Thoracic aorta (tissue), 2 donors: ENCODE measurements at regions not wholly inside any gene's neighbourhood (a gene's known extent, or its start where the extent isn't known, plus 50 kb on each side); places are given as distances from the start of the nearest gene placed in this dataset.

ENCODE experiments used
- ATAC-seq: fragments of 150-250 bp; one replicate; pipeline ENCODE4 v1.8.0; 2017; ENCODE audit warnings: low read depth; ENCODE audit not compliant: insufficient number of reproducible peaks, low FRiP score
- DNase-seq: peaks from one replicate; pipeline ENCODE4 v3.0.0-alpha.2; 2020; ENCODE audit warnings: low spot score
- H3K27ac ChIP-seq, 2 donors: fragments of 200-600 bp; sonication (generic); 1 replicate in 1 of 2; 2 replicates in 1 of 2; pipeline ENCODE4 v1.5.1; 2016; ENCODE audit warnings: mild to moderate bottlenecking in 2 of 2, moderate library complexity in 2 of 2
- H3K27me3 ChIP-seq: fragments of 200-600 bp; sonication (generic); replicated peaks from 2 replicates; pipeline ENCODE4 v1.6.0; 2016; ENCODE audit warnings: mild to moderate bottlenecking; ENCODE audit not compliant: insufficient read depth
- H3K36me3 ChIP-seq: fragments of 200-600 bp; sonication (generic); one replicate; pipeline ENCODE4 v1.5.1; 2016
- H3K4me1 ChIP-seq, 2 donors: fragments of 200-600 bp; sonication (generic); 1 replicate in 1 of 2; 2 replicates in 1 of 2; pipeline versions ENCODE4 v1.5.1 to v1.6.0; 2016; ENCODE audit warnings: low read depth in 2 of 2, mild to moderate bottlenecking in 1 of 2; ENCODE audit not compliant: control insufficient read depth in 1 of 2
- H3K4me3 ChIP-seq: fragments of 200-600 bp; sonication (generic); 2 replicates; pipeline ENCODE4 v1.5.1; 2016; ENCODE audit warnings: mild to moderate bottlenecking
- H3K9me3 ChIP-seq: fragments of 200-600 bp; sonication (generic); 2 replicates; pipeline ENCODE4 v1.5.1; 2016
- TF ChIP-seq, protein P1 (sequence below): fragments of 200-600 bp; sonication (generic); IDR thresholded peaks from one replicate; pipeline ENCODE4 v1.5.1; 2019; ENCODE audit warnings: antibody characterized with exemption

DNA sequence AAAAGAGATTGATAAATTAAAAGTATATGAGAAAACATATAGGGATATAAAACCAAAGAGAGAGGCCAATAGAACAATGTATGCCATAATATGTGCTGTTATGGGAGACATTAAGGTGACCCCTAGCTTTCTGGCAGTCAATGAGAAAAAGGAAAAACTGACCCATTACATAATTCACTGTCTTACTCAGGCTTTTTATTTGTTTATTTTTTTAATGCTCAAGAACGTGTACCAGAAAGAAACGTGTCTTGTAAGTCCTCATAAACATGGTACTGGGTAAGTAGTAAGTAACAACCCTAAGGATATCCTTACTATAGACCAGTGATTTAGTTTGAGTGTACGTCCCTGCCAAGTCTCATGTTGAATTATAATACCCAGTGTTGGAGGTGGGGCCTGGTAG, 160.8 kb upstream of the PHACTR1 start:
- Histone ChIP-seq H3K4me1 (peaks cover 5 to 8% of the 10 kb centered on the region in 2 donors), H3K27ac (no peak overlapping the region), H3K36me3 (no peaks in the 10 kb centered on the region), H3K9me3 (no peaks in the 10 kb centered on the region), H3K4me3 (no peak overlapping the region), H3K27me3 (no peaks in the 10 kb centered on the region)
- ATAC-seq (no peak), DNase-seq (no peak)
- TF ChIP-seq, protein P1, sequence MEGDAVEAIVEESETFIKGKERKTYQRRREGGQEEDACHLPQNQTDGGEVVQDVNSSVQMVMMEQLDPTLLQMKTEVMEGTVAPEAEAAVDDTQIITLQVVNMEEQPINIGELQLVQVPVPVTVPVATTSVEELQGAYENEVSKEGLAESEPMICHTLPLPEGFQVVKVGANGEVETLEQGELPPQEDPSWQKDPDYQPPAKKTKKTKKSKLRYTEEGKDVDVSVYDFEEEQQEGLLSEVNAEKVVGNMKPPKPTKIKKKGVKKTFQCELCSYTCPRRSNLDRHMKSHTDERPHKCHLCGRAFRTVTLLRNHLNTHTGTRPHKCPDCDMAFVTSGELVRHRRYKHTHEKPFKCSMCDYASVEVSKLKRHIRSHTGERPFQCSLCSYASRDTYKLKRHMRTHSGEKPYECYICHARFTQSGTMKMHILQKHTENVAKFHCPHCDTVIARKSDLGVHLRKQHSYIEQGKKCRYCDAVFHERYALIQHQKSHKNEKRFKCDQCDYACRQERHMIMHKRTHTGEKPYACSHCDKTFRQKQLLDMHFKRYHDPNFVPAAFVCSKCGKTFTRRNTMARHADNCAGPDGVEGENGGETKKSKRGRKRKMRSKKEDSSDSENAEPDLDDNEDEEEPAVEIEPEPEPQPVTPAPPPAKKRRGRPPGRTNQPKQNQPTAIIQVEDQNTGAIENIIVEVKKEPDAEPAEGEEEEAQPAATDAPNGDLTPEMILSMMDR, result no peak

DNA sequence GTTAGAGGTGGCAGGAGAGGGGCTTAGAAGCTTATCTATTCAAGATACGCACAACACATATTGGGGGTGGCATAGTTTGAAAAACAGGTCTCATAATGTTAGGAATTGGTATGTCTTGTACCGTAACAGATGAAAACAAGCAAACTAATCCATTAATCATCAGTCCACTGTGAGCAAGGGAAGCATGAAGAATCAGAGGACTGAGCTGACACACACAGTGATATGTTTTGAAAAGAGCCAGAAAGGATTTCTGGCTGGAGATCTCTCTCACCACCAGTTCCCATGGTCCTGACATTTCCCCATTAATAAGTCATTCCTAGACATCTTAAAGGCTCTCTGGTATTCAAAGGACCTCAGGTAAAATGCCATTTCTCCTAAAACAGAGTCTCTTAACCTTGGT, 158.8 kb upstream of the PHACTR1 start:
- Histone ChIP-seq H3K36me3 (no peaks in the 10 kb centered on the region), H3K9me3 (no peaks in the 10 kb centered on the region), H3K27me3 (no peaks in the 10 kb centered on the region), H3K27ac (no peak overlapping the region), H3K4me3 (no peak overlapping the region), H3K4me1 (peaks cover 5 to 8% of the 10 kb centered on the region in 2 donors)
- TF ChIP-seq, protein P1, result no peak
- DNase-seq (no peak), ATAC-seq (no peak)

DNA sequence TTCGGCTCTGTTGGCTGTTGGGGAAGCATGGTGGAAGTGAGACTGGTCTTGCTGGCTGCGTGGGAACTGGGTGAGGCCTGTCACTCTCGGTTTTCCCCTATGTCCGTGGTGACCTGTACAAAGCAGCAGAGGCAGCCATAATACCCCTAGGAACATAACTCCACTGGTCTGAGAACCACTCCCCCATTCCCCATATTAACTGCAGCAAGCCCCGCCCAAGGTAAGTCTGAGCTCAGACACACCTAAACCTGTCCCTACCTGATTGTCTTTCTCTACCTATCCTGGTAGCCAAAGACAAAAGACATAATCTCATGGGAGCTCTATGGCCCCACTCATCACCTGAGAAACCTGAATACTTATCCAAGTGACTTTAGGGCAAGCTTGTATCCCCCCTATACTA, 156.3 kb upstream of the PHACTR1 start:
- Histone ChIP-seq H3K4me1 (peaks cover 5 to 7% of the 10 kb centered on the region in 2 donors), H3K27me3 (no peaks in the 10 kb centered on the region)

DNA sequence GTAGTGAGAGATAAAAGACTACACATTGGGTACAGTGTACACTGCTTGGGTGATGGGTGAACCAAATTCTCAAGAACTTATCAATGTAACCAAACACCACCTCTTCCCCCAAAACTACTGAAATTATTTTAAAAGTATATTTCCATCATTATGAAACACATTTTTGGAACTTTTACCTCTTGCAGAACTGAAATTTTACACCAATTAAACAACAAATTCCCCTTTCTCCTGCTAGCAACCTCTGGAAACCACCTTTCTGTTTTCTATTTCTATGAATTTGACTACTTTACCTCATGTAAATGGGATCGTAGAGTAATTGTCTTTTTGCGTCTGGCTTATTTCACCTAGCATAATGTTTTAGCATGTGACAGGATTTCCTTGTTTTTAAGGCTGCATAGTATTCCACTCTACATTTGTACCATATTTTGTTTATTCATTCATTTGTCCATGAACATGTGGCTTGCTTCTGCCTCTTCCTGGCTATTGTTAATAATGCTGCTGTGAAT, 149.9 kb upstream of the PHACTR1 start:
- H3K4me1 ChIP-seq, result peaks cover 6 to 10% of the 10 kb centered on the region in 2 donors
- no peaks in the 10 kb centered on the region for H3K36me3 ChIP-seq
- no peak overlapping the region for H3K27ac ChIP-seq
- TF ChIP-seq, protein P1, result no peak
- H3K9me3 ChIP-seq, result no peaks in the 10 kb centered on the region
- H3K27me3 ChIP-seq, result no peaks in the 10 kb centered on the region
- no peak overlapping the region for H3K4me3 ChIP-seq
- ATAC-seq (no peak), DNase-seq (no peak)

More for the DNA sequence above, 156.3 kb upstream of the PHACTR1 start:
- H3K36me3 ChIP-seq, result no peaks in the 10 kb centered on the region
- TF ChIP-seq, protein P1, result no peak
- H3K4me3 ChIP-seq, result no peak overlapping the region
- H3K27ac ChIP-seq, result no peak overlapping the region
- no peaks in the 10 kb centered on the region for H3K9me3 ChIP-seq
- no peak for DNase-seq
- ATAC-seq, result no peak

DNA sequence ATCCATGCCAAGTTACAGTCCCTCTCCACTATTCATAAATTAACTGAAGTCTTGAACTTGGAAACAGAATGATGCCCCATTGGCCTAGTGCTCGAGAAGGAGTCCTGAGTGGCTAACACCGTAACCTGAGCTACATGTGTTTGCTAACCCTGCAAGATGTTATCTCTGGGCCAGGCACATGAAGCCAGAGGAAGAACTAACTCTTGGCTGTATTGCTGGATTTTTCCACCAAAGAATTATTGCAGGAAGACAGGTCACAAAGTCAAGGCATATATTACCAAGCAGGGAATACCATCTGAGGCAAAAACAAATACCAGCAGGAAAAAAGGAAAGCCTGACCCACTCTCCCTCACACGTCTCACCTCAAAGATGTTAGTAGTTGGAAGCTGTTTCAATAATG, 148.9 kb upstream of the PHACTR1 start:
- Histone ChIP-seq H3K4me3 (no peak overlapping the region), H3K27ac (no peak overlapping the region), H3K27me3 (no peaks in the 10 kb centered on the region), H3K4me1 (peaks cover 6 to 11% of the 10 kb centered on the region in 2 donors), H3K9me3 (no peaks in the 10 kb centered on the region), H3K36me3 (no peaks in the 10 kb centered on the region)
- DNase-seq, result no peak
- ATAC-seq, result no peak
- TF ChIP-seq, protein P1, result no peak
